ENCODE measurements at regions not wholly inside any gene's neighbourhood (a gene's known extent, or its start where the extent isn't known, plus 50 kb on each side); places are given as distances from the start of the nearest gene placed in this dataset.

GRCh38 chr5:119954106-119954505 lies 324.7 kb downstream of the FAM170A start:
- TF ChIP-seq CTCF (IDR thresholded peaks at IDR 0.05; ENCODE audit: low read depth, low read length, poor library complexity, severe bottlenecking) (no peak), EZH2phosphoT487 (IDR thresholded peaks at IDR 0.05; ENCODE audit: borderline replicate concordance, low read length) (no peak)

Data from DOHH2 (cell line).